ENCODE measurements at regions not wholly inside any gene's neighbourhood (a gene's known extent, or its start where the extent isn't known, plus 50 kb on each side); places are given as distances from the start of the nearest gene placed in this dataset.

- TF ChIP-seq TCF7 (IDR thresholded peaks at IDR 0.05; ENCODE audit: borderline replicate concordance) (no peak), SIN3A (IDR thresholded peaks at IDR 0.05; ENCODE audit: low read depth, low read length) (no peak), RCOR1 (conservative IDR thresholded peaks at IDR 0.05; ENCODE audit: low read depth, low read length) (no peak), CHD4 (IDR thresholded peaks at IDR 0.05) (no peak), FOXM1 (IDR thresholded peaks at IDR 0.05; ENCODE audit: low read depth, low read length) (no peak), CREB1 (IDR thresholded peaks at IDR 0.05; ENCODE audit: low read depth) (no peak), RELA (IDR thresholded peaks at IDR 0.05; ENCODE audit: borderline replicate concordance, partially characterized antibody) (no peak), POLR2A (IDR thresholded peaks at IDR 0.05; ENCODE audit: low read depth, low read length) (no peak), ZNF592 (IDR thresholded peaks at IDR 0.05) (no peak)
- TF ChIP-seq, protein P1, sequence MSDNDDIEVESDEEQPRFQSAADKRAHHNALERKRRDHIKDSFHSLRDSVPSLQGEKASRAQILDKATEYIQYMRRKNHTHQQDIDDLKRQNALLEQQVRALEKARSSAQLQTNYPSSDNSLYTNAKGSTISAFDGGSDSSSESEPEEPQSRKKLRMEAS (IDR thresholded peaks at IDR 0.05; ENCODE audit: low read depth, low read length), result no peak
- TF ChIP-seq, protein P2, sequence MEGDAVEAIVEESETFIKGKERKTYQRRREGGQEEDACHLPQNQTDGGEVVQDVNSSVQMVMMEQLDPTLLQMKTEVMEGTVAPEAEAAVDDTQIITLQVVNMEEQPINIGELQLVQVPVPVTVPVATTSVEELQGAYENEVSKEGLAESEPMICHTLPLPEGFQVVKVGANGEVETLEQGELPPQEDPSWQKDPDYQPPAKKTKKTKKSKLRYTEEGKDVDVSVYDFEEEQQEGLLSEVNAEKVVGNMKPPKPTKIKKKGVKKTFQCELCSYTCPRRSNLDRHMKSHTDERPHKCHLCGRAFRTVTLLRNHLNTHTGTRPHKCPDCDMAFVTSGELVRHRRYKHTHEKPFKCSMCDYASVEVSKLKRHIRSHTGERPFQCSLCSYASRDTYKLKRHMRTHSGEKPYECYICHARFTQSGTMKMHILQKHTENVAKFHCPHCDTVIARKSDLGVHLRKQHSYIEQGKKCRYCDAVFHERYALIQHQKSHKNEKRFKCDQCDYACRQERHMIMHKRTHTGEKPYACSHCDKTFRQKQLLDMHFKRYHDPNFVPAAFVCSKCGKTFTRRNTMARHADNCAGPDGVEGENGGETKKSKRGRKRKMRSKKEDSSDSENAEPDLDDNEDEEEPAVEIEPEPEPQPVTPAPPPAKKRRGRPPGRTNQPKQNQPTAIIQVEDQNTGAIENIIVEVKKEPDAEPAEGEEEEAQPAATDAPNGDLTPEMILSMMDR (IDR thresholded peaks at IDR 0.05 in 2 of 3, conservative IDR thresholded peaks at IDR 0.05 in 1 of 3; ENCODE audit: control insufficient read depth in 2 of 3, extremely low read depth in 1 of 3, insufficient read depth in 1 of 3, low read depth in 3 of 3, low read length in 3 of 3), result no peak
- TF ChIP-seq, protein P3, sequence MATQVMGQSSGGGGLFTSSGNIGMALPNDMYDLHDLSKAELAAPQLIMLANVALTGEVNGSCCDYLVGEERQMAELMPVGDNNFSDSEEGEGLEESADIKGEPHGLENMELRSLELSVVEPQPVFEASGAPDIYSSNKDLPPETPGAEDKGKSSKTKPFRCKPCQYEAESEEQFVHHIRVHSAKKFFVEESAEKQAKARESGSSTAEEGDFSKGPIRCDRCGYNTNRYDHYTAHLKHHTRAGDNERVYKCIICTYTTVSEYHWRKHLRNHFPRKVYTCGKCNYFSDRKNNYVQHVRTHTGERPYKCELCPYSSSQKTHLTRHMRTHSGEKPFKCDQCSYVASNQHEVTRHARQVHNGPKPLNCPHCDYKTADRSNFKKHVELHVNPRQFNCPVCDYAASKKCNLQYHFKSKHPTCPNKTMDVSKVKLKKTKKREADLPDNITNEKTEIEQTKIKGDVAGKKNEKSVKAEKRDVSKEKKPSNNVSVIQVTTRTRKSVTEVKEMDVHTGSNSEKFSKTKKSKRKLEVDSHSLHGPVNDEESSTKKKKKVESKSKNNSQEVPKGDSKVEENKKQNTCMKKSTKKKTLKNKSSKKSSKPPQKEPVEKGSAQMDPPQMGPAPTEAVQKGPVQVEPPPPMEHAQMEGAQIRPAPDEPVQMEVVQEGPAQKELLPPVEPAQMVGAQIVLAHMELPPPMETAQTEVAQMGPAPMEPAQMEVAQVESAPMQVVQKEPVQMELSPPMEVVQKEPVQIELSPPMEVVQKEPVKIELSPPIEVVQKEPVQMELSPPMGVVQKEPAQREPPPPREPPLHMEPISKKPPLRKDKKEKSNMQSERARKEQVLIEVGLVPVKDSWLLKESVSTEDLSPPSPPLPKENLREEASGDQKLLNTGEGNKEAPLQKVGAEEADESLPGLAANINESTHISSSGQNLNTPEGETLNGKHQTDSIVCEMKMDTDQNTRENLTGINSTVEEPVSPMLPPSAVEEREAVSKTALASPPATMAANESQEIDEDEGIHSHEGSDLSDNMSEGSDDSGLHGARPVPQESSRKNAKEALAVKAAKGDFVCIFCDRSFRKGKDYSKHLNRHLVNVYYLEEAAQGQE (IDR thresholded peaks at IDR 0.05; ENCODE audit: low read depth, low read length), result no peak
- TF ChIP-seq, protein P4, sequence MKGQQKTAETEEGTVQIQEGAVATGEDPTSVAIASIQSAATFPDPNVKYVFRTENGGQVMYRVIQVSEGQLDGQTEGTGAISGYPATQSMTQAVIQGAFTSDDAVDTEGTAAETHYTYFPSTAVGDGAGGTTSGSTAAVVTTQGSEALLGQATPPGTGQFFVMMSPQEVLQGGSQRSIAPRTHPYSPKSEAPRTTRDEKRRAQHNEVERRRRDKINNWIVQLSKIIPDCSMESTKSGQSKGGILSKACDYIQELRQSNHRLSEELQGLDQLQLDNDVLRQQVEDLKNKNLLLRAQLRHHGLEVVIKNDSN (IDR thresholded peaks at IDR 0.05; ENCODE audit: borderline replicate concordance, extremely low read length, insufficient read depth, low read depth, low read length), result no peak
- TF ChIP-seq, protein P5, sequence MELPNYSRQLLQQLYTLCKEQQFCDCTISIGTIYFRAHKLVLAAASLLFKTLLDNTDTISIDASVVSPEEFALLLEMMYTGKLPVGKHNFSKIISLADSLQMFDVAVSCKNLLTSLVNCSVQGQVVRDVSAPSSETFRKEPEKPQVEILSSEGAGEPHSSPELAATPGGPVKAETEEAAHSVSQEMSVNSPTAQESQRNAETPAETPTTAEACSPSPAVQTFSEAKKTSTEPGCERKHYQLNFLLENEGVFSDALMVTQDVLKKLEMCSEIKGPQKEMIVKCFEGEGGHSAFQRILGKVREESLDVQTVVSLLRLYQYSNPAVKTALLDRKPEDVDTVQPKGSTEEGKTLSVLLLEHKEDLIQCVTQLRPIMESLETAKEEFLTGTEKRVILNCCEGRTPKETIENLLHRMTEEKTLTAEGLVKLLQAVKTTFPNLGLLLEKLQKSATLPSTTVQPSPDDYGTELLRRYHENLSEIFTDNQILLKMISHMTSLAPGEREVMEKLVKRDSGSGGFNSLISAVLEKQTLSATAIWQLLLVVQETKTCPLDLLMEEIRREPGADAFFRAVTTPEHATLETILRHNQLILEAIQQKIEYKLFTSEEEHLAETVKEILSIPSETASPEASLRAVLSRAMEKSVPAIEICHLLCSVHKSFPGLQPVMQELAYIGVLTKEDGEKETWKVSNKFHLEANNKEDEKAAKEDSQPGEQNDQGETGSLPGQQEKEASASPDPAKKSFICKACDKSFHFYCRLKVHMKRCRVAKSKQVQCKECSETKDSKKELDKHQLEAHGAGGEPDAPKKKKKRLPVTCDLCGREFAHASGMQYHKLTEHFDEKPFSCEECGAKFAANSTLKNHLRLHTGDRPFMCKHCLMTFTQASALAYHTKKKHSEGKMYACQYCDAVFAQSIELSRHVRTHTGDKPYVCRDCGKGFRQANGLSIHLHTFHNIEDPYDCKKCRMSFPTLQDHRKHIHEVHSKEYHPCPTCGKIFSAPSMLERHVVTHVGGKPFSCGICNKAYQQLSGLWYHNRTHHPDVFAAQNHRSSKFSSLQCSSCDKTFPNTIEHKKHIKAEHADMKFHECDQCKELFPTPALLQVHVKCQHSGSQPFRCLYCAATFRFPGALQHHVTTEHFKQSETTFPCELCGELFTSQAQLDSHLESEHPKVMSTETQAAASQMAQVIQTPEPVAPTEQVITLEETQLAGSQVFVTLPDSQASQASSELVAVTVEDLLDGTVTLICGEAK (IDR thresholded peaks at IDR 0.05; ENCODE audit: borderline replicate concordance), result no peak
Observed at GRCh38 chr12:92458996-92459395, 243.8 kb upstream of the PLEKHG7 start.

Data from GM12878 (cell line).